Transverse colon (tissue), 4 donors: ENCODE measurements at regions not wholly inside any gene's neighbourhood (a gene's known extent, or its start where the extent isn't known, plus 50 kb on each side); places are given as distances from the start of the nearest gene placed in this dataset.

Source experiments
- CTCF ChIP-seq, 5 experiments: fragments of 200-600 bp in 3 of 5; fragments of 450-650 bp in 2 of 5; sonication (generic) in 3 of 5; IDR thresholded peaks; 1 replicate in 2 of 5; 2 replicates in 3 of 5; pipeline ENCODE4 v1.5.1; 2016 to 2017; ENCODE audit warnings: antibody characterized with exemption in 5 of 5, inconsistent platforms in 3 of 5, mild to moderate bottlenecking in 2 of 5, moderate library complexity in 1 of 5
- EP300 ChIP-seq: sonication (generic); formaldehyde crosslinking; IDR thresholded peaks from one replicate; pipeline ENCODE4 v1.6.1; 2017; ENCODE audit warnings: antibody characterized with exemption, low read depth
- POLR2A ChIP-seq: fragments of 450-650 bp; IDR thresholded peaks from one replicate; pipeline ENCODE4 v1.6.1; 2016; ENCODE audit warnings: antibody characterized with exemption, mild to moderate bottlenecking, moderate library complexity
- POLR2AphosphoS5 ChIP-seq, 3 donors: sonication (generic); formaldehyde crosslinking; IDR thresholded peaks; one replicate each; pipeline ENCODE4 v1.6.1; 2016; ENCODE audit warnings: antibody characterized with exemption in 3 of 3

- TF ChIP-seq POLR2A (no peak), CTCF (IDR thresholded peaks at IDR 0.05) (no peak), POLR2AphosphoS5 (IDR thresholded peaks at IDR 0.05) (no peak), EP300 (no peak)
These were observed 294.2 kb downstream of the CCDC85A start for GRCh38 chr2:56478027-56478426.
